Activated CD8-positive, alpha-beta T cell treated with anti-CD3 and anti-CD28 coated beads for 36 hours (primary cell): ENCODE measurements at regions not wholly inside any gene's neighbourhood (a gene's known extent, or its start where the extent isn't known, plus 50 kb on each side); places are given as distances from the start of the nearest gene placed in this dataset.

Source experiments
- ATAC-seq: fragments of 200-7000 bp; cut with Tn5 transposase; one replicate; pipeline ENCODE4 v1.10.0; 2021; ENCODE audit warnings: mild to moderate bottlenecking, moderate library complexity
- CTCF ChIA-PET: fragments of 350-600 bp; sonication (Branson Sonifier 250); formaldehyde crosslinking; loops from one replicate; lab custom pipeline; 2021; ENCODE audit warnings: antibody characterized with exemption; lab: Charles Lee
- POLR2A ChIA-PET: fragments of 350-600 bp; sonication (Branson Sonifier 250); formaldehyde crosslinking; loops from one replicate; lab custom pipeline; 2021; ENCODE audit warnings: antibody characterized with exemption; lab: Charles Lee
- DNase-seq: peaks from one replicate; pipeline ENCODE4 v3.0.0-alpha.2; 2020
- H3K27ac Mint-ChIP-seq: one replicate; pipeline ENCODE4 v1.8.0; 2021; ENCODE audit warnings: mild to moderate bottlenecking, mixed read lengths
- H3K27me3 Mint-ChIP-seq: one replicate; pipeline ENCODE4 v1.8.0; 2021; ENCODE audit warnings: mixed read lengths
- H3K36me3 Mint-ChIP-seq: one replicate; pipeline ENCODE4 v1.8.0; 2021; ENCODE audit warnings: low read depth, mixed read lengths
- H3K4me1 Mint-ChIP-seq: one replicate; pipeline ENCODE4 v1.8.0; 2021; ENCODE audit warnings: low read depth, mixed read lengths
- H3K4me3 Mint-ChIP-seq: one replicate; pipeline ENCODE4 v1.8.0; 2021; ENCODE audit warnings: mild to moderate bottlenecking, moderate library complexity, mixed read lengths
- H3K9me3 Mint-ChIP-seq: one replicate; pipeline ENCODE4 v1.8.0; 2021; ENCODE audit warnings: mixed read lengths
- CTCF ChIP-seq: fragments of 200-600 bp; IDR thresholded peaks from one replicate; pipeline ENCODE4 v1.8.0; 2022; ENCODE audit warnings: antibody characterized with exemption, mild to moderate bottlenecking
- intact Hi-C: fragments of 100-400 bp; cut with micrococcal nuclease; formaldehyde crosslinking; loops from one replicate; pipeline ENCODE4 v1.10.0; 2022

- Mint-ChIP-seq H3K36me3 (no peaks in the 10 kb centered on the region), H3K4me1 (no peaks in the 10 kb centered on the region), H3K27ac (no peak overlapping the region), H3K27me3 (no peaks in the 10 kb centered on the region), H3K4me3 (no peak overlapping the region), H3K9me3 (no peaks in the 10 kb centered on the region)
- ChIA-PET CTCF (no interaction called here), POLR2A (no interaction called here)
- DNase-seq, result no peak
- TF ChIP-seq CTCF, result no peak
- ATAC-seq, result no peak
- intact Hi-C loops, result no loop called here
Observed at GRCh38 chr18:2254977-2255376, 316.3 kb downstream of the METTL4 start.

- POLR2A ChIA-PET, result no interaction called here
- H3K4me1 Mint-ChIP-seq, result no peaks in the 10 kb centered on the region
- DNase-seq, result no peak
Observed at GRCh38 chr18:2256577-2256976, 314.7 kb downstream of the METTL4 start.

GRCh38 chr18:2258954-2259353 lies 312.4 kb downstream of the METTL4 start:
- ChIA-PET POLR2A (no interaction called here), CTCF (no interaction called here)
- Mint-ChIP-seq H3K4me3 (no peak overlapping the region), H3K27me3 (no peaks in the 10 kb centered on the region), H3K4me1 (no peaks in the 10 kb centered on the region), H3K27ac (no peak overlapping the region), H3K9me3 (no peaks in the 10 kb centered on the region), H3K36me3 (no peaks in the 10 kb centered on the region)
- TF ChIP-seq CTCF, result no peak
- DNase-seq (no peak), ATAC-seq (no peak)
- intact Hi-C loops, result no loop called here

More at GRCh38 chr18:2256577-2256976, 314.7 kb downstream of the METTL4 start:
- H3K27ac Mint-ChIP-seq, result no peak overlapping the region
- CTCF ChIA-PET, result no interaction called here
- intact Hi-C loops, result no loop called here
- no peaks in the 10 kb centered on the region for H3K9me3 Mint-ChIP-seq
- TF ChIP-seq CTCF, result no peak
- ATAC-seq, result no peak
- H3K27me3 Mint-ChIP-seq, result no peaks in the 10 kb centered on the region
- no peaks in the 10 kb centered on the region for H3K36me3 Mint-ChIP-seq
- H3K4me3 Mint-ChIP-seq, result no peak overlapping the region

- intact Hi-C loops, result no loop called here
- Mint-ChIP-seq H3K27me3 (peaks cover 8% of the 10 kb centered on the region), H3K9me3 (no peaks in the 10 kb centered on the region), H3K4me3 (no peak overlapping the region), H3K4me1 (no peaks in the 10 kb centered on the region), H3K27ac (no peak overlapping the region), H3K36me3 (no peaks in the 10 kb centered on the region)
- no peak for TF ChIP-seq CTCF
- ChIA-PET CTCF (no interaction called here), POLR2A (no interaction called here)
- ATAC-seq (no peak), DNase-seq (no peak)
Observed at GRCh38 chr18:2263303-2263890, 307.9 kb downstream of the METTL4 start.

GRCh38 chr18:2274613-2275012 lies 296.7 kb downstream of the METTL4 start:
- no peak overlapping the region for H3K27ac Mint-ChIP-seq
- intact Hi-C loops, result no loop called here
- DNase-seq (no peak), ATAC-seq (no peak)
- H3K36me3 Mint-ChIP-seq, result no peaks in the 10 kb centered on the region
- ChIA-PET CTCF (no interaction called here), POLR2A (no interaction called here)
- no peaks in the 10 kb centered on the region for H3K9me3 Mint-ChIP-seq
- TF ChIP-seq CTCF, result no peak
- H3K27me3 Mint-ChIP-seq, result peaks cover 7% of the 10 kb centered on the region
- no peaks in the 10 kb centered on the region for H3K4me1 Mint-ChIP-seq
- H3K4me3 Mint-ChIP-seq, result no peak overlapping the region
